ENCODE measurements at regions not wholly inside any gene's neighbourhood (a gene's known extent, or its start where the extent isn't known, plus 50 kb on each side); places are given as distances from the start of the nearest gene placed in this dataset.

GRCh38 chr5:168215646-168216045 lies 75.8 kb upstream of the WWC1 start:
- no peak for DNase-seq (ENCODE audit: low read depth)

- DNase-seq (ENCODE audit: low read depth) = no peak
Observed at GRCh38 chr5:168216989-168217388, 74.5 kb upstream of the WWC1 start.

GRCh38 chr5:168217497-168217896 lies 73.9 kb upstream of the WWC1 start:
- no peak for DNase-seq (ENCODE audit: low read depth)

- no peak for DNase-seq (ENCODE audit: low read depth)
Observed at GRCh38 chr5:168218746-168219145, 72.7 kb upstream of the WWC1 start.

GRCh38 chr5:168219515-168220410 lies 71.7 kb upstream of the WWC1 start:
- peak; percentile 58 for DNase-seq (ENCODE audit: low read depth)

- DNase-seq (ENCODE audit: low read depth) = no peak
Observed at GRCh38 chr5:168224085-168224484, 67.4 kb upstream of the WWC1 start.

- no peak for DNase-seq (ENCODE audit: low read depth)
Observed at GRCh38 chr5:168226012-168226411, 65.4 kb upstream of the WWC1 start.

- DNase-seq (ENCODE audit: low read depth) = no peak
Observed at GRCh38 chr5:168227001-168227400, 64.4 kb upstream of the WWC1 start.

GRCh38 chr5:168227973-168228615 lies 63.4 kb upstream of the WWC1 start:
- DNase-seq (ENCODE audit: low read depth) = no peak

- DNase-seq (ENCODE audit: low read depth) = no peak
Observed at GRCh38 chr5:168228668-168229067, 62.8 kb upstream of the WWC1 start.

- DNase-seq (ENCODE audit: low read depth) = no peak
Observed at GRCh38 chr5:168234133-168234532, 57.3 kb upstream of the WWC1 start.

- DNase-seq (ENCODE audit: low read depth) = peak; percentile 51
Observed at GRCh38 chr5:168238463-168238862, 53.0 kb upstream of the WWC1 start.

- DNase-seq (ENCODE audit: low read depth) = no peak
Observed at GRCh38 chr5:168239325-168239724, 52.1 kb upstream of the WWC1 start.
